HG03066 (cell line): ENCODE measurements at regions not wholly inside any gene's neighbourhood (a gene's known extent, or its start where the extent isn't known, plus 50 kb on each side); places are given as distances from the start of the nearest gene placed in this dataset.
"Not testable (repeated sequence)": the region's sequence is repeated elsewhere in the genome, so short reads cannot be mapped to it uniquely, and the experiment has no call there.

Experiments
- ATAC-seq: cut with Tn5 transposase; IDR thresholded peaks from one replicate; pipeline ENCODE4 v1.9.1; 2021; ENCODE audit warnings: low read depth; ENCODE audit not compliant: unreplicated experiment

- ATAC-seq, result no peak
Measured at GRCh38 chr4:149050840-149051239, 608.6 kb upstream of the NR3C2 start.

GRCh38 chr4:149048451-149049143 lies 606.4 kb upstream of the NR3C2 start:
- no peak for ATAC-seq

GRCh38 chr4:149047368-149047767 lies 605.2 kb upstream of the NR3C2 start:
- no peak for ATAC-seq

GRCh38 chr4:149045731-149046130 lies 603.5 kb upstream of the NR3C2 start:
- no peak for ATAC-seq

GRCh38 chr4:149039786-149040185 lies 597.6 kb upstream of the NR3C2 start:
- ATAC-seq, result not testable (repeated sequence)

GRCh38 chr4:149031399-149031798 lies 589.2 kb upstream of the NR3C2 start:
- ATAC-seq, result peak; percentile 56

- no peak for ATAC-seq
Measured at GRCh38 chr4:149029056-149029651, 586.9 kb upstream of the NR3C2 start.

- ATAC-seq, result no peak
Measured at GRCh38 chr4:149026696-149027095, 584.5 kb upstream of the NR3C2 start.

GRCh38 chr4:149017002-149017734 lies 575.0 kb upstream of the NR3C2 start:
- ATAC-seq, result no peak

- no peak for ATAC-seq
Measured at GRCh38 chr4:149009223-149009622, 567.0 kb upstream of the NR3C2 start.

- no peak for ATAC-seq
Measured at GRCh38 chr4:149008415-149009025, 566.3 kb upstream of the NR3C2 start.

- no peak for ATAC-seq
Measured at GRCh38 chr4:149005191-149005590, 563.0 kb upstream of the NR3C2 start.

- ATAC-seq, result no peak
Measured at GRCh38 chr4:148999924-149000323, 557.7 kb upstream of the NR3C2 start.

GRCh38 chr4:148998719-148999118 lies 556.5 kb upstream of the NR3C2 start:
- no peak for ATAC-seq

- no peak for ATAC-seq
Measured at GRCh38 chr4:148986951-148987350, 544.7 kb upstream of the NR3C2 start.

GRCh38 chr4:148984951-148985350 lies 542.7 kb upstream of the NR3C2 start:
- ATAC-seq, result no peak

GRCh38 chr4:148982200-148982599 lies 540.0 kb upstream of the NR3C2 start:
- no peak for ATAC-seq

- no peak for ATAC-seq
Measured at GRCh38 chr4:148980782-148981480, 538.7 kb upstream of the NR3C2 start.

GRCh38 chr4:148978301-148978700 lies 536.1 kb upstream of the NR3C2 start:
- ATAC-seq, result no peak

- no peak for ATAC-seq
Measured at GRCh38 chr4:148975464-148975863, 533.2 kb upstream of the NR3C2 start.

- ATAC-seq, result no peak
Measured at GRCh38 chr4:148965080-148965479, 522.9 kb upstream of the NR3C2 start.
